Neural crest cell (in vitro differentiated cells): ENCODE measurements at regions not wholly inside any gene's neighbourhood (a gene's known extent, or its start where the extent isn't known, plus 50 kb on each side); places are given as distances from the start of the nearest gene placed in this dataset.
"Not testable (repeated sequence)": the region's sequence is repeated elsewhere in the genome, so short reads cannot be mapped to it uniquely, and the experiment has no call there.

Experiments
- DNase-seq: peaks from one replicate; pipeline ENCODE4 v3.0.0; 2021; ENCODE audit warnings: low read depth, mixed read lengths, low spot score
- H3K27ac Mint-ChIP-seq: one replicate; pipeline ENCODE4 v1.8.0; 2021; ENCODE audit warnings: mild to moderate bottlenecking, mixed read lengths; ENCODE audit not compliant: unreplicated experiment
- H3K27me3 Mint-ChIP-seq: 2 replicates; pipeline ENCODE4 v1.8.0; 2021; ENCODE audit warnings: low read depth, mild to moderate bottlenecking, mixed read lengths
- H3K36me3 Mint-ChIP-seq: 2 replicates; pipeline ENCODE4 v1.8.0; 2021; ENCODE audit warnings: low read depth, mild to moderate bottlenecking, mixed read lengths
- H3K4me1 Mint-ChIP-seq: 2 replicates; pipeline ENCODE4 v1.8.0; 2021; ENCODE audit warnings: mixed read lengths
- H3K4me3 Mint-ChIP-seq: one replicate; pipeline ENCODE4 v1.8.0; 2021; ENCODE audit warnings: mild to moderate bottlenecking, mixed read lengths
- H3K9me3 Mint-ChIP-seq: 2 replicates; pipeline ENCODE4 v1.8.0; 2021; ENCODE audit warnings: mixed read lengths
- CTCF ChIP-seq: fragments of 200-600 bp; sonication (generic); conservative IDR thresholded peaks from 2 replicates; pipeline ENCODE4 v1.5.0; 2021; ENCODE audit warnings: antibody characterized with exemption, mild to moderate bottlenecking

GRCh38 chr5:102681403-102681983 is 73.6 kb upstream of the PAM start:
- peaks cover 6% of the 10 kb centered on the region for H3K36me3 Mint-ChIP-seq
- H3K27ac Mint-ChIP-seq = no peak overlapping the region
- no peak overlapping the region for H3K4me3 Mint-ChIP-seq
- H3K9me3 Mint-ChIP-seq = peaks cover 4% of the 10 kb centered on the region
- peak; percentile 62 for DNase-seq
- H3K27me3 Mint-ChIP-seq = no peaks in the 10 kb centered on the region
- H3K4me1 Mint-ChIP-seq = peaks cover 4% of the 10 kb centered on the region
- TF ChIP-seq CTCF = peak; percentile 86

- H3K4me3 Mint-ChIP-seq = no peak overlapping the region
- peaks cover 9% of the 10 kb centered on the region for H3K36me3 Mint-ChIP-seq
- DNase-seq = no peak
- TF ChIP-seq CTCF = no peak
- no peak overlapping the region for H3K27ac Mint-ChIP-seq
- peaks cover 4% of the 10 kb centered on the region for H3K4me1 Mint-ChIP-seq
- peaks cover 8% of the 10 kb centered on the region for H3K9me3 Mint-ChIP-seq
- H3K27me3 Mint-ChIP-seq = no peaks in the 10 kb centered on the region
Observed at GRCh38 chr5:102682101-102682647, 72.9 kb upstream of the PAM start.

GRCh38 chr5:102688076-102688475 is 67.0 kb upstream of the PAM start:
- not testable (repeated sequence) for H3K36me3 Mint-ChIP-seq, H3K27me3 Mint-ChIP-seq, DNase-seq, H3K9me3 Mint-ChIP-seq, H3K27ac Mint-ChIP-seq, H3K4me1 Mint-ChIP-seq, H3K4me3 Mint-ChIP-seq

- H3K4me3 Mint-ChIP-seq, H3K4me1 Mint-ChIP-seq, DNase-seq, H3K9me3 Mint-ChIP-seq, H3K27me3 Mint-ChIP-seq, H3K36me3 Mint-ChIP-seq, H3K27ac Mint-ChIP-seq: not testable (repeated sequence)
Observed at GRCh38 chr5:102688581-102689342, 66.3 kb upstream of the PAM start.

- Mint-ChIP-seq H3K9me3 (peaks cover 8% of the 10 kb centered on the region), H3K27ac (no peak overlapping the region), H3K4me3 (no peak overlapping the region), H3K4me1 (no peaks in the 10 kb centered on the region), H3K27me3 (no peaks in the 10 kb centered on the region), H3K36me3 (peaks cover 10% of the 10 kb centered on the region)
- no peak for DNase-seq
- TF ChIP-seq CTCF = no peak
Observed at GRCh38 chr5:102690910-102691309, 64.2 kb upstream of the PAM start.

GRCh38 chr5:102691434-102691833 is 63.7 kb upstream of the PAM start:
- H3K9me3 Mint-ChIP-seq = peaks cover 7% of the 10 kb centered on the region
- no peak for TF ChIP-seq CTCF
- H3K36me3 Mint-ChIP-seq = peaks cover 7% of the 10 kb centered on the region
- no peak overlapping the region for H3K27ac Mint-ChIP-seq
- H3K4me3 Mint-ChIP-seq = no peak overlapping the region
- no peak for DNase-seq
- H3K4me1 Mint-ChIP-seq = no peaks in the 10 kb centered on the region
- no peaks in the 10 kb centered on the region for H3K27me3 Mint-ChIP-seq
